Stimulated activated CD8-positive, alpha-beta memory T cell treated with anti-CD3 and anti-CD28 coated beads, Interleukin-12 subunit alpha, Interleukin-12 subunit beta, amount 100 ng/mL, for 24 hours (primary cell): ENCODE measurements at regions not wholly inside any gene's neighbourhood (a gene's known extent, or its start where the extent isn't known, plus 50 kb on each side); places are given as distances from the start of the nearest gene placed in this dataset.

Experiments used
- DNase-seq: peaks from one replicate; pipeline ENCODE4 v3.0.0-alpha.2; 2020; ENCODE audit errors: extremely low read depth

DNA sequence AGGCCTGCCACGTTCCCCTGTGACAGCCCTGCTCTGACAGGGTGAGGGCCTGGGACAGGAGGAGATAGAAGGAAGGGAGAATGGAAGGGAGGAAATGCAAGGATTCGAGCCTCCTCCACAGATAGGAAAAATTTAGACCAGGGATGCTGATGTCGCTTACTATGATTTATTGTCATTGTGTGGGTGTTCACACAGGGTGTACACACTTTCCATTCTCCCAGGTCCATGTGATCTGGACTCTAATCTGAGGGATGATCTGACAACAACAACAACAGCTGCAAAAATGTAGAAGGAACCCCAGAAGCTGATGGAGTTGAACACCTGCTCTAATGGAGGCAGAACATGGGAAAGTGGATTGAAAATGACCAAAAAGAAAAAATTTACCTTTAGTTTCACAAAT, 231.7 kb upstream of the TNP1 start:
- no peak for DNase-seq

DNA sequence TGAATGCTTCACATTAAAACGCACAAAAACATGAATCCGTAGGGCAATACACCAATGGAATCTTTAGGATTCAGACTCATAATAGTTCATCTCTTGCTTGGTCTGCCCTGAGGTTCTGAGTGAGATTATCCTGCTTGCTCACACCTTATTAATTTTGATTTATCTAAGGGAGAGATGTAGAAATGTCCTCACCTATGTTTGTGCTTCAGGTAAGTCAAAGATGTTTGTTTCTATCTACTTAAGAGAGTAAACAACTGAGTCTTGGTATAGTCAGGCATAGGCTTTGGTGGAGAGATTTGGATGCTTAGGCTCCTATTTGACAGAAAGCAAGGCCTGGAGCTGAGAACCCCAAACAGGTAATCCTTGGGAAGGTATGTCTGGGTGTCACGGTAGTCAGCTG, 231.0 kb upstream of the TNP1 start:
- DNase-seq, result no peak

DNA sequence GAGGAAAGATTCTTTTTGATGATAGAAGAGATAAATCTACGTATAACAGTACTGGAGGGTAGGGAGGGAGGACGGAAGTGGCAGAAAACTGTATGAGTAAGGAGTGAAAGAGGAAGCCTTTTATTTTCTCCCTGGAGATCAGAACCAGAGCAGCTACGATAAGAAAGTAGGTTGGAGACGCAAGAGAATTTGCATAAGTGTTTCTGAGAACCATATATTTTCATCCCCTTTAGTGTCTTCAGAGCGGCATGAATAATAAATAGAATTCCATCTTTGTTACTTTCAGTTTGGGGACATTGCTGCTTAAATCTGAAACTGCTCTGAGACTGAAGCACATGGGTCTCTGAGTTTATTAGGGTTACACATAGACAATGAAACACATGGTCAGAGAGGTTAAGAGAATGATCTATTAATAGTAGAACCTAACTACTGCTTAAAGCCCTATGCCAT, 230.2 kb upstream of the TNP1 start:
- DNase-seq, result no peak

DNA sequence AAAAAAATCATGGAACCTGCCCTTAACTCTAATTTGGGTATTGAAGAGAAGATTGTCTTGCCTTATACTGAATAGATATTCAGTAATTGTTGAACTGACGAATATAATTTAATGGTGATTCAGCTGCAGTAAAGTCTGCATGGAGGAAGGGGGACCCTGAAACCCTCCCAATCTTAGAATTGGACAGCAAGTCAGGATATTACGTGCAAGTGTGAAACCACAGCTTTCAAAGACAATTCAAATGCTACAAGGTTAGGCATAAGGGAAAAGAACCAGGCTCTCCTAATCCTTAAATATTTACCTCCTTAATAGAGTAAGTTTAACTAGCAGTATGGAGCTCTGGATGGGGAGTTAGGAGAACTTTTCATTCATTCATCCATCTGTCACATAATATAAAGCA, 226.9 kb upstream of the TNP1 start:
- no peak for DNase-seq

DNA sequence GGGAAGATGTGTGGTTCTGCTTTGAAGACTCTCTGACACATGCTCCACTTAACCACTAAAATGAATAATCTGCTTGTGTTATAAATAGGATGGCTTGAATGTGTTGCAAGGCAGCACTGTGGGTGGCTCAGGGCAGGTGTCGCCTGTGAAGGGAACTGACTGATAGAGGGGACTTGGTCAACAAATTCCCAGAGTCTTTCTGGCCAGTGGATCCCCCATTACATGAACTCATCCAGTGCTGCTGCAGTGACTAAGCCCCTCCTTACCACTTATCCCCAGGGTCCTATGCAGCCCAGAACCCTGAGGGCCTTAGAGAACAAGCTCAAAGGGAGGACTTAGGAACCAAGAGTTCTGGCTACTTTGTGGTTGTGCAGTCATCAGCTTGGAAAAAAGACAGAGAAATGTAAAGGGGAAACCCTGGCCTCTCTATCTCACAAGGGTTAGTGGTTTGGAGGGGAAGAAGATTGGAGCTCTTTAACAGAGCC, 226.2 kb upstream of the TNP1 start:
- DNase-seq, result no peak

DNA sequence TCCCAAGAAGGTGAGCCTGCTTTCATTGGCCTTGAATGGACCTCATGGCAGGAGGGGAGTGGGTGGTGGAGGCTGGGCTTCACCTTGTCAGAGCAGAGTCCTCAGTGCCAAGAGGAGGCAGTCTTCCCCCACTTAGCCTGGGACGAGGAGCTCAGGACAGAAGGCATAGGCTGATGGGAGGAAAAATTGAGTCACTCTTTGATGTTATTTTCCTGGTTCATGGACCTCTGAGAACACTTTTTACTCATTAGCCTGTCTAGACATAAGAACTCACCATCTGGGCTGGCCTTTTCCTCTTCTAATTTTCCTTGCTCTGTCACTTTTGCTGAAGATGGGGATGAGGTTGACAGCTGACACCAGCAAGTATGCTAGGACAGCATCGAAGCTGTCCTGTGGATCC, 225.7 kb upstream of the TNP1 start:
- DNase-seq, result no peak

DNA sequence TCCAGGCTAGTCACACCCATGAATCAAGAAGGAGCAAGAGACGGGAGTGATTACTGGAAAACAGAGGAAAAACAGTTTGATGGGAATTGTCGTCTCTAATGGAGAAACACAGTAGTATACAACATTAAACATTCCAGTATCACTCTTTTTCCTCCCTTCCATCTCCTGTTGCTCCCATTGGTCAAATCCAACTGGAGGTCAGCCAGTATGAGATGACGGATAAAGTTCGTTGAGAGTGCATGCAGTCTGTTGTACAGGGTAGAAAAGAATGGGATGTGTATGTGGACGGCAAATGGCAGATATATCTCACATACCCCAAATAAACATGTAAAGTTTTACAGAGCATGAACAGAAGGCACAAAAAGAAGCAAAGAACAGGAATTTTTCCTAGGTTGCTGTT, 221.9 kb upstream of the TNP1 start:
- DNase-seq, result no peak

DNA sequence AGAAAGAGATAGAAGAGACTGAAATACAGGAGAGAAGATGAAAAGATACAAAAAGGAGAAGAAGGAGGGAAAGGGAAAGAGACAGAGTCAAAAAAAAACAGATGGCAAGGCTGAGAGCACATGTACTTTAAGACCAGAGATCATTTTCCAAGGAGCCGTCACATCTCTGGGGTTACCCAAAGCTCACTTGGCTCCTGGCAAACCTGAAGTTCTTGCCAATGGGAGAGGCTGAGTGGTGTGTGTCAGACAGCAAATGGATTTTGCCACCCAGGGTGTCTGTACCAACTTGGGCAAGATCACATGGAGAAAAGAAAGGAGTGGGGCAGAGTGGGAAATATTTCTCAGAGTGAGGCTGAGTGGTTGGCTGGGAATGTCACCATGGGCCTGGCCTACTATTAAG, 219.3 kb upstream of the TNP1 start:
- no peak for DNase-seq

DNA sequence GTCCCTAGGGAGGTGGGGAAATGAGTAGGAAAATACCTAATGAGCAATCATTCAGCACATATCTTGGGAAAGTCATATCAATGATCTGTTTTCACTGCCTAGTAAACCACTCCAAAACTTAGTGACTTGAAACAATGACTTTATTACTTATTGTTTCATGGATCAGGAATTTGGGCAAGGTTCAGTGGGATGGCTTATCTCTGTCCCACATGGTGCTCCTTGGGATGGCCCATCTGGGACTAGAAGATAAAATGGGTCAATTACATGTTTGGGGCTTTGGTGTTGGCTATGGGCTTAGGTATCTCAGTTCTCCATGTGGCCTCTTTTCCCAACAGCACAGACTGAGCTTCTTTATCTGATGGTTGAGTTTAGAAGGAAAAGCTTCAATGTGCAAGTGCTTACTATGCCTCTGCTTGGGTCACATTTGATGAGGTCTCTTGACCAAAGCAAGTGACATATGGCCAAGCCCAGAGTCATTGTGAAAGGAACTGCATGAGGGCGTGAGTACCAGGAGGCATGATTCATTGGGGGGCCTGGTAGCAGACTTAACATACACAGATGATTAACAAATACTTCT, 218.1 kb upstream of the TNP1 start:
- no peak for DNase-seq

DNA sequence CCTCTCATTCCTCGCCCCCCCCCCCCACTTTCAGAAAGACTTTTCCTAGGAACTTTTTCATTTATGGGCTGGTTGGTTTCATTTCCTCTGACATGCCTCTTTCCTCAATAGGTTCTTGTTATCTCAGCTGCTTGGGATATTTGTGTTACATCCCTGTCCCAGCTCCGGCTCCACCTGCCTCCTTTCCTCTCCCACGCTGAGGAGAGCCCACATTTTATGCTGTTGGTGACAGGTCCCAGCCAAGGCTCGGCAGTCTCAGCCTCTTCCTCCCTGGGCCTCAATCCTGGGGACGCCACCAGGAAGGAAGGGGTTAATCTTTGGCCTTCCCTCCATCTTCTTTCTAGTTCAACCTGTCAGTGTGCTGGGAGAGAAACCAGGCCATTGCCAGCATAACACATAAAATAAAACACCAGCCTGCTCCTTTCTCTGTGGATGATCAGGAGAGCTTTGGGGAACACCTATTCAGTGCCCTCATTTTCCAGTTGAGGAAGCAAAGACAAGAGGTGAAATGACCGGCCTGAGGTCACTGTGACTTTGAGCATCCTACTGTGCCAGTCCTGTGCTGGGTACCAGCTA, 216.9 kb upstream of the TNP1 start:
- DNase-seq, result no peak

DNA sequence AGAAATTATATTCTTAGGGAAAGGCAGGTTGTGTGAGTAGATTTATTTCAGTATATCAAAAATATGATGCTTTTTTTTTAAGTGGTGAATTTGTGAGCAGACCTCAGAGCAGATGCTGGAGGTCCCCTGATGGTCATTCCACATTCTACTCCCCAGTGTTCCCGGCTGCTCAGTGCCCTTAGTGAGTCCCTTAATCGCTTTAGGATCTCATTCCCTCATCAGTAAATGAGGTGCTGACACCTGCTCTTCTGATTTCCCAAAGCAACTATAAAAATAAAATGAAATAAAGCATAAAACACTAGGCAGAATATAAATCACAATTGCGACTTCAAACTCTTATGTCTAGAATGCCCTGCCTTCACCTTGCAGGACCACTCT, 216.2 kb upstream of the TNP1 start:
- no peak for DNase-seq

DNA sequence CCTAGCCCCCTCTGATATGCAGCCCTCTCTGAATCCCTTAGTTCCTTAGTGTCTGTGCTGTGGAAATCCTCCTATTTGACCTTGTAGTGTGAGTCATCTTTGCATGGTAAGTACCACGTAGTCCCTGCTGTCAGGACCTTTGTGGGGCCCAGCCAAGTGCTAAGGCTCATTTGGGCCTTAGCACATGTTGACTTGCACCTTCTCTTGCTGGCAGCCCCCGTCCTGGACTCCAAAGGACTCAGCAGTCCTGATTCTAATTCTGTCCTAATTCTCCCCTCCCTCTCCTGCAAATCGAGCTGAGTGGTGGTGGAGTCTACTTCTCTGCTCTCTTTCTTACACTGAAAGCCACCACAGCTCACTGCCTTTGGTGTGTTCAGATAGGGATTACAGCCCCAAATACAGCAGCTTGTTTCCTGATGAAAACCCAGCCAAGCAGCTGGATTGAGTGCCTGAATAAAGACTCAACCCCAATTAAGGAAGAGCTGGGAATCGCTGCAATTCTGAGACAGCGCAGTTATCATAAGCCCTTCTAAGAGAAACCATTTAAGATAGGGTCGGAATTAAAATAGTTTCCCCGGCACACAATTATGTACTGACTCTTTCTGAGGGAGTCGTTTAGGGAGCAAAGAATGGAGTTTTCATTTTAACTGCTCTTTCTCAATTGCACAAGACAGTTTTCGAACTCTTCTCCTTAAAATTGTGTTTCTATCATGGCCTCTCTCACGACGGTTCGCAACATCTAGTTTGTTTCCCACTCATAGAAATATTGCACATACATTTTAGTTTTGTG, 215.6 kb upstream of the TNP1 start:
- no peak for DNase-seq

DNA sequence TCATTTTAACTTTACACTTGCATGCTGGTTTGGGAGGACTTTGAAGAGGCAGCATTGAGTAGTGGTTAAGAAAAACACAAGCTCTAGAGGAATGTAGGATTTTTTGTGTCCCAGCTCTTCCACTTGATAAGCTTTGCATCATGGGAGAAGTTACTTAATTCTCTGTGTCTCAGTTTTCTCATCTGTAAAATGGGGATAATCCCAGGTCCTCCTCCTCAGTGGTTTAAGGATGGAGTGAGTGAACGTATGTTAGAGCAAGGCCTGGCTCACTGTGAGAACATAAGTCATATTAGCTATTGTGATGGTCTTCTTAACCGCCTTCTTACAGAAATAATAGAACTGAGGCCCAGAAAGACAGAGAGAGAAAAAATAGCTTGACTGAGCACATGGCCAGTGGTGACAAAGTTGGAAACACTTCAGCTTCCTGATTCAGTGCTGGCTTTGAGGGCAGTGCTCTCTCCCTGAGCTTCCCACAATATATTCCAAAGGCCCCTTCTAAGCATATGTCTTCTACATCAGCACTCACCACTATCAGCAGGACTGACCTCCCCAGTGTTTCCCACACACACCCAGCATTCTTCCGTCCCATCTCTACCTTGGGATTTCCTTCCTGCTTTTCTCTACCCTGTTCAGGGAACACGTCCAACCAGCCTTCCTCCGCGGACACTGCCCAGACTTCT, 214.9 kb upstream of the TNP1 start:
- no peak for DNase-seq

DNA sequence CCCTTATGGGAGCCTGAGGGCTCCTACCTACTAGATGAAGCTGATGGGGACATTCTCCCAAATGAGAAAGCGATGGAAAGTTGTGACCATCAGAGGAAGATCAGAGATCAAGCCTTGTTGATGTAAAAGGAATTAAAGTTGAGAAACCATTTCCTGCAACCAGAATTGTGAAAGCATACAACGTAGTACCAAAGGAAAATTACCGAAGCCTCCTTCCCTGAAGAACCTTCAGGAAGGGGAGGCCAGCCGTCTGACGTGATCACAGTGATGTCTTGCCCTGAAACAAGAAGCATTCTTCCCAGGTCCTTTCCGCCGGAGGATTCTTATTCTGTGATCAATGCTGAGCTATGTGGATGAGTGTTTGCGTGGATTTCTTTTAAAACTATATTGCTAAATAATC, 211.6 kb upstream of the TNP1 start:
- DNase-seq, result no peak

DNA sequence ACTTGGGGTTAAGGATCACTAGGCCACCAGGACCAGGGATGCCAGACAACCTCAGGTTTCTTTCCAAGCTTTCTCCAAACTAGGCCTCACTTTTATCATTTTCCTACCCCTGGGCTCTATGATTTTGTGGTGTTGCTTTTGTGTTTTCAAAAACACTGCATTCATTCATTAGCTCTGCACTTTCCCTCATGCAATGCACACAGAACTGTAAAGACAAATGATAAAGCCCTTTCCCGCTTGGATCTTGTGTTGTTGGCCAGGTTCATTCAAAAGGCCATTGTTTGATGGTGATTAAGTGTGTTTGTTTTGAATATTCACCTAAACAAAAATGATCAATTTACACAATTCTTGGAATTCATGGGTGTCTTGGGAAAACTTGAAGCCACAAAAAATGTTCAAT, 210.7 kb upstream of the TNP1 start:
- no peak for DNase-seq

DNA sequence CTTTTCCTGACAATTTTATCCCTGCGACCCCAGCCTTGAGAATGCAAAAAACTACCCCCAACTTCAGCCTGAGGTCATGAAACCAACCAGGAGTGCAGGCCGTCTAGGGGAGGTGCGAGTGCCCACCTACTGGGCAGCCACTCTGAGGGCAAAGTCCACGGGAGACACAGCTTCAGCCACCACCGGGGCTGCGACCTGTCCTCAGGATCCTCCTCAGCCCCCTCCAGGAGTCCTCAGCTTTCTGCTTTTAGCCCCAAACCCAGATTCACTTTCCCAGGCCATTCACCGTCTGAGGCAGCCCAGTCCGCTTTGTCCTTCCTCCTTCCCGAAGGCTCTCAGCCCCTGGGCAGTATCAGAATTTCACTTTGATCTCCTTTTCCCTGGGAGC, 210.2 kb upstream of the TNP1 start:
- no peak for DNase-seq

DNA sequence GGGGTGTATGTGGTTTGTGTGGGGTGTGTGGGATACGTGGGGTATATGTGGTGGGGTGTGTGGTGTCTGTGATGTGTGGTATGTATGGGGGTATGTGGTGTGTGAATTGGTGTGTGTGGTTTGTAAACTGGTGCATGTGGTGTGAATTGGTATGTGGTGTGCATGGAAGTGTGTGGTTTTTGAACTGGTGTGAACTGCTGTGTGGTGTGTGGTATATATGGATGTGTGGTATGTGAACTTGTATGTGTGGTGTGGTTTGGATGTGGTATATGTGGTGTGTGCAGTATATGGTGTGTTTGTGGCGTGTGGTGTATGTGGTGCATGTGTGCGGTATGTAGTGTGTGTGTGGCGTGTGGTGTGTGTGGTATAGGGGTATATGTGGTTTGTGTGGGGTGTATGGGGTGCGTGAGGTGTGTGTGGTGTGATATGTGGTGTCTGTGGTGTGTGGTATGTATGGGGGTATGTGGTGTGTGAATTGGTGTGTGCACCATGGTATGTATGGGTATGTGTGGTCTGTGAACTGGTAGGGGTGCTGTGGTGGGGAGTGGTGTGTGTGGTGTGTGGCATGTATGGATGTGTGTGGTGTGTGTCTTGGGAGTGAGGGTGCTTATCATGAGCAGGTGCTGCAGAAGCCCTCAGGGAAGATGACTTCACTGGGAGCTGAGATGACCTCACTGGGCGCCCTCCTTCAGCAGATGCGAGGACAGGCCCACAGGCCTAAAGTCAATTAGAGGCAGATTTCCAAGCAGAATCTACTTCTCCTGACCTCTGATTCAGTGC, 209.6 kb upstream of the TNP1 start:
- DNase-seq, result no peak

DNA sequence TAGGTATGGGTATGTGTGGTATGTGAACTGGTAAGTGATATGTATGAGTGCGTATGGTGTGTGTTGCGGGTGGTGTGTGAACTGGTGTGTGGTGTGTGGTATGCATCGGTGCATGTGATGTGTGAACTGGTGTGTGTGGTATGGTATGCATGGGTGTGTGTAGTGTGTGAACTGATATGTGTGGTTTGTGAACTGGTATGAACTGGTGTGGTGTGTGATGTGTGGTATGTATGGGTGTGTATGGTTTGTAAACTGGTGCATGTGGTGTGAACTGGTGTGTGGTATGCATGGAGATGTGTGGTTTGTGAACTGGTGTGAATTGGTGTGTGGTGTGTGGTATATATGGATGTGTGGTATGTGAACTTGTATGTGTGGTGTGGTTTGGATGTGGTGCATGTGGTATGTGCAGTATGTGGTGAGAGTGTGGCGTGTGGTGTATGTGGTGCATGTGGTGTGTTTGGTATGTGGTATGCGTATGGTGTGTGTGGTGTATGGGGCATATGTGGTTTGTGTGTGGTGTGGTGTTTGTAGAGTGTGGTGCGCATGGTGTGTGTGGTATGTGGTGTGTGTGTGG, 208.9 kb upstream of the TNP1 start:
- no peak for DNase-seq

DNA sequence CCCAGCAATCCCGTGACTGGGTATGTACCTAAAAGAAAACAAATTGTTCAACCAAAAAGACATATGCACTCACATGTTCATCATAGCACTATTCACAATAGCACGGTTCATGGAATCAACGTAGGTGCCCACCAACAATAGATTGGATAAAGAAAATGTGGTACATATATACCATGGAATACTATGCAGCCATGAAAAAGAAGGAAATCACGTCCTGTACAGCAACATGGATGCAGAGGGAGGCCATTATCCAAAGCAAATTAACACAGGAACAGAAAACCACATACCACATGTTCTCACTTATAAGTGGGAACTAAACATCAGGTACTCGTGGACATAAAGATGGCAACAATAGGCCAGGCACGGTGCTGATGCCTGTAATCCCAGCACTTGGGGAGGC, 207.9 kb upstream of the TNP1 start:
- no peak for DNase-seq

DNA sequence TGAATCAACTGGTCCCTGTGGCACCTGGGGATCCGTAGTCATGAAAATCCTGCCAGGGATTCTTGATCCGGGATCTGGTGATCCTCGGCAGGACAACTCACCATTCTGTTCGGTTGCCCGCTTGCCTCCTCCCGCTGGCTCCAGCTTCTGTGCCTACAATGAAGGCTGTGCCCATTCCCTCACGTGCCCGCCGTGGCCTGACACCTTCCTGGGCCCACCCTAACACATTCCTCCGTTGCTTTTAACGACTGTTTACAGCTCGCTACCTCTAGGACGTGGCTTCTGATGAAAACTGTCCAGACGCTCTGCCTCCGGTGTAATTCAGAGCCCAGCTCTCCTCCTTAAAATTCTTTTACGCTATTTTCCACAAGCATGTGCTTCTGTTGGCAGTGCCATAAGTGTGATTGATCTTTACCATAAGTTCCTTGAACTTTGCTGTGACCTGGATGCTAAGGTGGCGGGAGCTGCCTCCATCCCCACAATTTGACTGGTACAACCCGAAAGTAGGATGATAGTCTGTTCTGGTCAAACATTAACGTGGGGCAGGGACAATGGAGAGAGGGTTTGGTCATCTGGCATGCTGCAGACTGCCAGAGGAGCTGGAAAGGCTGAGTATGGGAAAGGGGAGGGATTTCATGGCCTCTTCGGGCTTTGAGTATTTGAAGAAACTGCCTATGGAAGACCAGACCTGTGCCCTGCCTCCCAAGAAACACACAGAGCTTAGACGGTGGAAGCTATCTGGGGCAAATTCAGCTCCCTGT, 206.8 kb upstream of the TNP1 start:
- DNase-seq, result no peak
